Left colon (tissue), 2 donors: ENCODE measurements at regions not wholly inside any gene's neighbourhood (a gene's known extent, or its start where the extent isn't known, plus 50 kb on each side); places are given as distances from the start of the nearest gene placed in this dataset.
"Not testable (repeated sequence)": the region's sequence is repeated elsewhere in the genome, so short reads cannot be mapped to it uniquely, and the experiment has no call there.

ENCODE experiments used
- ATAC-seq: fragments of 200-7000 bp; cut with Tn5 transposase; one replicate; pipeline ENCODE4 v1.9.1; 2020; ENCODE audit warnings: mild to moderate bottlenecking, moderate library complexity
- DNase-seq, 2 donors: peaks; one replicate each; pipeline ENCODE4 v3.0.0-alpha.2; 2020
- intact Hi-C, 2 donors: fragments of 100-400 bp; cut with DNase I in 1 of 2; cut with micrococcal nuclease in 1 of 2; formaldehyde crosslinking; loops; one replicate each; pipeline versions ENCODE4 v1.11.2 to v1.14.0; 2022; cut with DNase I, micrococcal nuclease
- donor health status: DM: no; HTN: no; CAD: no.
- donor health status: DM: yes; HTN: yes; CAD: no.

GRCh38 chr2:215811409-215812345, 201.7 kb downstream of the MREG start:
- ATAC-seq = no peak
- no peak for DNase-seq
- intact Hi-C loops = no loop called here

- ATAC-seq (no peak), DNase-seq (no peak)
These were observed 202.3 kb downstream of the MREG start for GRCh38 chr2:215811003-215811402.

GRCh38 chr2:215808996-215809395, 204.4 kb downstream of the MREG start:
- no peak for DNase-seq
- intact Hi-C loops = no loop called here
- no peak for ATAC-seq

More at GRCh38 chr2:215811003-215811402, 202.3 kb downstream of the MREG start:
- intact Hi-C loops = no loop called here

- no peak for DNase-seq
- intact Hi-C loops = no loop called here
These were observed 205.2 kb downstream of the MREG start for GRCh38 chr2:215808194-215808593.

GRCh38 chr2:215805493-215805892, 207.9 kb downstream of the MREG start:
- peak; percentile 67 for ATAC-seq
- intact Hi-C loops = no loop called here

More at GRCh38 chr2:215808194-215808593, 205.2 kb downstream of the MREG start:
- no peak for ATAC-seq

GRCh38 chr2:215803150-215803549, 210.2 kb downstream of the MREG start:
- intact Hi-C loops = no loop called here
- DNase-seq (no peak), ATAC-seq (no peak)

More at GRCh38 chr2:215805493-215805892, 207.9 kb downstream of the MREG start:
- DNase-seq = no peak

- DNase-seq = no peak
- ATAC-seq = no peak
- intact Hi-C loops = no loop called here
These were observed 214.2 kb downstream of the MREG start for GRCh38 chr2:215799194-215799593.

- DNase-seq (no peak), ATAC-seq (no peak)
- intact Hi-C loops = no loop called here
These were observed 215.7 kb downstream of the MREG start for GRCh38 chr2:215797676-215798075.

GRCh38 chr2:215796140-215796855, 217.1 kb downstream of the MREG start:
- DNase-seq (peak in 1 of 2 donors; percentile 14), ATAC-seq (peak; percentile 71)
- intact Hi-C loops = no loop called here

- intact Hi-C loops = no loop called here
- DNase-seq = no peak
- ATAC-seq = no peak
These were observed 218.4 kb downstream of the MREG start for GRCh38 chr2:215794829-215795546.

GRCh38 chr2:215793747-215794595, 219.4 kb downstream of the MREG start:
- intact Hi-C loops = no loop called here
- no peak for DNase-seq

GRCh38 chr2:215791481-215791937, 221.8 kb downstream of the MREG start:
- intact Hi-C loops = no loop called here
- DNase-seq (no peak), ATAC-seq (no peak)

More at GRCh38 chr2:215793747-215794595, 219.4 kb downstream of the MREG start:
- no peak for ATAC-seq

GRCh38 chr2:215790523-215791421, 222.6 kb downstream of the MREG start:
- intact Hi-C loops = no loop called here
- no peak for DNase-seq
- no peak for ATAC-seq

GRCh38 chr2:215787565-215788178, 225.7 kb downstream of the MREG start:
- DNase-seq (no peak), ATAC-seq (no peak)
- intact Hi-C loops = no loop called here

- intact Hi-C loops = no loop called here
- ATAC-seq = peak; percentile 61
- no peak for DNase-seq
These were observed 226.3 kb downstream of the MREG start for GRCh38 chr2:215787025-215787424.

GRCh38 chr2:215784371-215784783, 229.0 kb downstream of the MREG start:
- intact Hi-C loops = no loop called here
- peak in 1 of 2 donors; percentile 36 for DNase-seq
- peak; percentile 43 for ATAC-seq

- intact Hi-C loops, ATAC-seq, DNase-seq: not testable (repeated sequence)
These were observed 229.7 kb downstream of the MREG start for GRCh38 chr2:215783640-215784039.
